ENCODE measurements at regions not wholly inside any gene's neighbourhood (a gene's known extent, or its start where the extent isn't known, plus 50 kb on each side); places are given as distances from the start of the nearest gene placed in this dataset.
"Not testable (repeated sequence)": the region's sequence is repeated elsewhere in the genome, so short reads cannot be mapped to it uniquely, and the experiment has no call there.

DNA sequence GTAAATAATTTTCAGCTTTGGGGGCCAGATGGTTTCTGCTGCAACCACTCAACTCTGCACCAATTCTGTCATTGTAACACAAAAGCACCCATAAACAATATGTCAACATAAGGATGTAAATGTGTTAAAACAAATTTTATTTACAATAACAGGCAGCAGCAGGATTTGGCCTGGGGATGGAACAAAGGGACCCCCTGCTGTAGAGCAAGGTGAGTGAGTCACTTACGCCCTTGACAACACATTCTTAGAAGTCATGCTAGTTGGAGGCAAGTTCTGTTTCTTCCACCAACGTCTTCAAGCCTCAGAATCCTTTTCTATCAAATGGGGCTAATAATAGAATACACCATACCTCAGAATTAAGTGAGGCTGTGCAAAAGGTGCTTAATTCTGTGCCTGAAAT, 610.2 kb upstream of the SYT4 start:
- no peak for DNase-seq

DNA sequence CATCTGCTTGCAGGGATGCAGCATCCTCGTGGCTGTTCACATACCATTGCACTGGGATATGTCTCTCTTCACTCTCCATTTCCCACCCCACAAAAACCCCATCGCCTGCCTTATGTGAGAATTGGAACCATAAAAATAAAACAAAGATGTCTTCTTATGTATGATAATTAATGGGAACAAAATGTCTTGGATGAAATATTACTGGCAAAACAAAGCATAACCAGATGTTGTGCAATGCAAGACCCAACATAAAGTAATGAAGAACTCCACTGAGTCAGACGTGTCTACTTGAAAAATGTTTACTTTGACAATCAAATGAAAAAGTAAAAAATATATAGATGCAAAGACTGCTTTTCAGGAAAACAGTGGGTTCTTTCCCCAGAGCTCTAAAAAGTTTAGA, 611.3 kb upstream of the SYT4 start:
- DNase-seq = no peak

DNA sequence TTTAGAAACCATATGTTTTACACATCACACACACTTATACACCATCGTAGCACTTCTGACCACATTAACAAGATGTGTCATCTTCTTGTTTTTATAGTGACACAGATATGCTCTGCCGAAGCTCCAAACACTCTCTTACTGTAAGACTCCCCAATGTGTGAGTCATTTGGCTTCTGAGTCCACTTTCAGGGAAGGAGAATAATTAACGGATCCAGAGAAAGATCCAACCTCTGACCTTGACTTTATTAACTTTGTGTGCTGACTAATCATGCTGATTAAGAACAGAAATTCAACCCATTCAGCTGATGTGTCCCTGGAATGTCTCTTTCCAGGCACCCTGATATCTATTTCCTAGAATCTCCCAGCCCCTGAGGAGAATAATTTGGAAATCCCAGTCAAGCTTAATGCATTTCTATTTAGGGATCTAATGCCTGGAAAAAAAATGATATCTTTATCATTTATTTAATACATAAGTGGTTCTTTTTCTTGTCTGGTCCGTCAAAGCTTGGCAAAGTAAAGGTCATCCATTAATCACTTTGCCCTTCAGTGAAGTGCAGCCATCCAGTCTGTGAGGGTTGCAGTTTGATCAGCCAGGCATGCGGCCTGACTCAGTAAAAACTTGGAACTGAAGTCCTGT, 615.8 kb upstream of the SYT4 start:
- no peak for DNase-seq

DNA sequence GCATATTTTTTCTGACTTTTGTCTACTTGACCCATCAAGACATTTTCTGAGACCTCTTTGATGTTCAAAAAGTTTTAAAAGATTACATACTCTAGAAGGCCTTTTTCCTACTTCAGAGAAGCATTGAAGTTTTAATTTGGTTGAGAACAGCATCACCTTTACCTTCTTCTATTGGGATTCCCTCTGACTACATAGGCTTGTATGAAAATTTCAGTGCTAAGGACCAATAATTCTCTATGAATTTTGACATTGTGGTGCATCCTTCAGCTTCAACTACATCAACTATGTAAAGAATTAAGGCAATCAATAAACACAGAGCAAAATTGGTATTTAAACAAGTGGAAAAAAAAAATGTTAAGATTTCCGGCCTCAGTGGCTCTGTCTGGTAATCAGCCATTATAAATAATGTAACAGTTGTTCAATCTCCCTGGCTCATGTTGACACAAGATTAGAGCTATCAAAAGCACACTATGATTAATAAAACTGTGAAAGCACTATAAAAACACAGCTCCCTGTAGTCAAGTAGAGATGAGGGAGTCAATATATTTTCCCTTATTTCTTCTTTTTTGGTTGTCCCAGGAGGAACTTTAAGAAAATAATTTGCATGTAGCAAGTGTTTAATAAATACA, 627.0 kb upstream of the SYT4 start:
- DNase-seq = no peak

DNA sequence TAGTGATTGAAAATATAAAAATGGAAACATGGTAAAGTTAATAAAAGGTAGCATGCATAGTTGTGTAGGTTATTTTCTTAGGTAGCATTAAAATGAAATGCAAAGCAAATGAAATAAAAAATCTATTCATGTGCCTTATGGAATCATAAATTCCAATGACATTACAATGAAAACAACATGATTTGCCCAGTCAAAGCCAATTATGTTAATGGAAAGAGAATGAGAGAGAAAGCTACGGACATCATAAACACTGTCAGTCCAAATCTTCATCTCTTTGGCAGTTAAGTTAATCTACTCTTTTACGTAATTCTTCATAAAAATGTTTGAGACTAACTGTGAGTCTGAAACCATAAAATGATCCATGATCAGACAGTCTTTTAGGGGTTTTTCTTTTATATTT, 636.7 kb upstream of the SYT4 start:
- DNase-seq = no peak

DNA sequence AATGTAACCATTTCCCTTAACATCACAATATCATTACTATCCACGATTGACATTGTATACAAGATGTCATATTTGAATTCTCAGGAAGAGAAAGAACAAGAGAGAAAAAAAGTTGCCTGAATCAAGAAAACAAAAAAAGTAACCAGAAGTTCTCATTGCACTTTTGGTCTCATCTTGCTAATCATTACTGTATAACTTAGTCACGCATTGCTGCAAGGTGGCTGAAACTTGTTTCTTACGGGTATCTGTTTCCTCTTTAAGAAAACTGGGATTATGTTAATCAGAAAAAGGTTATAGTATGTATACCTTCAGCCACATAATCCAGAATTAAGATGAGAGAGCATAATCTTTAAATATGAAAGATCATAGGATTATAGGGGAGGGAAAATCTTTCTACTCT, 639.7 kb upstream of the SYT4 start:
- DNase-seq = no peak

DNA sequence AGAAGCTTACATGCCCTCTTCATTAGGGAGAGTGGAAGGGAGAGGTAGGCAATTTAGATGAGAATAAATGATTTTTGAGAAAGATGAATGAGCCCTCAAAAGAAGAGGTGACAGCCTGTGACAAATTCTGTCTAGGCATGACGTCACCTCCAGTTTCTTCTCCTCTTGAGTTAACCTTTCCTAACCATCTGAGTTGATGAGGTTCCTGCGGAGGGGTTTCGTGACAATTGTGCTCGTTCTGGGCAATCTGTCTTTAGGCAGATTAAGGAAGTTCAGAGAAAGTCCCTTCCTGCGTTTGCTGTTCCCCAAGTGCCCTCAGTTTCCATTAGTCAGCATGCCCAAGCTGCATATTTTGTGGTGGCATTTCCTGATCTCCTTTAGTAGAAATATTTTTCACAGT, 640.2 kb upstream of the SYT4 start:
- DNase-seq = no peak

DNA sequence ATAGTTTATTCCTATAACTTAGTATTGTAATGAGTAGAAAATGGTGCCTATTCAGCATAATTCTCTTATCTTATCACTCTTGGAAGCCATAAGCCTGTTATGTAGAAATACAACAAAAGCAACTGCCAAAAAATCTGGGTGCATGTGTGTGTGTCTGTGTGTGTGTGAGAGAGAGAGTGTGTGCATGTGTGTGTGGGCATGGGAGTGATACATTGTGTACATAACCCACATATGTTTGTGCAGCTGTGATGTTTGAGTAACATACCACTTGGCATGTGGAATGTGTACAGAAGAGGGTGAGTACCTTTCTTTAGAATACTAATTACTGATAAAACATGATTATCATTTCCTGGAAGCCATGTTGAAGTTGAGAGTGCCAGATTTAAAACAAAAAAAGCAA, 642.3 kb upstream of the SYT4 start:
- no peak for DNase-seq

DNA sequence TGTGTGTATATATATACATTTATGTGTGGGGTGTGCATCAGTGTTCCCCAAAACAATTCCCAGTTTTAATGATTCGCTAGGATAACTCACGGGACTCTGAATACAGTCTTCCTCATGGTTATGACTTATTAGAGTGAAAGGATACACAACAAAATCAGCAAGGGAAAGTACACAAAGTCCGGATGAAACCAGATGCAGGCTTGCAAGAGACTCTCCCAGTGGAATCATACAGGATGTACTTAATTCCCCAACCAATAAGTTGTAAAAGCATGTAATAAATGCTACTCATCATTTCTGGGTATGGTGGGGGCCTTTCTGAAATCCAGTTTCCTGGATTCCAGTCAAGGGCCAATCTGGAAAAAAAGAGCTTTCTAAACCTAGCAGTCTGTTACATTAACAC, 654.1 kb upstream of the SYT4 start:
- DNase-seq = no peak

DNA sequence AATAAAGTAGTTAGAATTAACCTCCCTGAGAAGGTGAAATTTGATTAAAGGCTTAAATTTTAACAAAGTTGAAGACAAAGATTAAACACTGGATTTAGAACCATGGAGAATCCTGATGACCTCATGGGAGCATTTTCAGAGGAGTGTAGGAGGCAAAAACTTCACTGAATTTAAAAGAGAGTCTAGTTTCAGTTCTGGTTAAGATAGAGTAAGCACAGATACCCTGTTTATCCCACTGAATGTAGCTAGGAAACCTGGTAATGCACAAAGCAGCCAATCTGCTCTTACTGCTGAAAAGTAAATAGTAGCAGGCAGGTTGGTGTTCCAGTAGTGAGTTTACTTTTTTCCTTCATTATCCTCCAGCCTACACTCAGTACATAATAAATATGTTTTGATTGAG, 654.9 kb upstream of the SYT4 start:
- no peak for DNase-seq

DNA sequence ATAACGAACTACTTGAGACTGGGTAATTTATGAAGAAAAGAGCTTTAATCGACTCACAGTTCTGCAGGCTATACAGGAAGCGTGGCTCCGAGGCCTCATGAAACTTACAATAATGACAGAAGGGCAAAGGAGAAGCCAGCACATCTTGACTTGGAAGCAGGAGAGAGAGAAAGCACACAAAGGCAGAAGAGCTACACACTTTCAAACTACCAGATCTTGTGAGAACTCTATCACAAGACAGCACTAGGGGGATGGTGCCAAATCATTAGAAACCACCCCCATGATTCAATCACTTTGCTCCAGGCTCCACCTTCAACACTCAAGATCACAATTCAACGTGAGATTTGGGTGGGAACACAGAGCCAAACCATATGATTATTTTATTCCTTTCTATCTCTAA, 655.9 kb upstream of the SYT4 start:
- DNase-seq = no peak

DNA sequence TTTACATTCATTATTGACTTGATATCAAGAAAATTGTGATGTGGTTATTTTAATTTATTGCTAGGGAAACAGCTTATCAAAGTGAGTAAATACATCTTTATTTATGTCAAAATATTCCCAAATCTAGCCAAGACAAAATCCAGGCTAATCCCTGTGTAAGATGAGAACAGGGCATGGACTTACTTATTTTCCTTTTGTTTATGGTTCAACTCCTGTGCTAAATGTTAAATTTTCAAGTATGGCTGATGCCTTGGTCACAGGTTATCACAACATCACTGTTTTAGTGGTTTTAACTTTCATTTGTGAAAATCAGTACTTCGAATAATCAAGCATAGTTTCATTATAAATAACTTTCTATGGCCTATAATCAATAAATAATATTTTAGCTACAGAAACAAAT, 657.0 kb upstream of the SYT4 start:
- DNase-seq = no peak

DNA sequence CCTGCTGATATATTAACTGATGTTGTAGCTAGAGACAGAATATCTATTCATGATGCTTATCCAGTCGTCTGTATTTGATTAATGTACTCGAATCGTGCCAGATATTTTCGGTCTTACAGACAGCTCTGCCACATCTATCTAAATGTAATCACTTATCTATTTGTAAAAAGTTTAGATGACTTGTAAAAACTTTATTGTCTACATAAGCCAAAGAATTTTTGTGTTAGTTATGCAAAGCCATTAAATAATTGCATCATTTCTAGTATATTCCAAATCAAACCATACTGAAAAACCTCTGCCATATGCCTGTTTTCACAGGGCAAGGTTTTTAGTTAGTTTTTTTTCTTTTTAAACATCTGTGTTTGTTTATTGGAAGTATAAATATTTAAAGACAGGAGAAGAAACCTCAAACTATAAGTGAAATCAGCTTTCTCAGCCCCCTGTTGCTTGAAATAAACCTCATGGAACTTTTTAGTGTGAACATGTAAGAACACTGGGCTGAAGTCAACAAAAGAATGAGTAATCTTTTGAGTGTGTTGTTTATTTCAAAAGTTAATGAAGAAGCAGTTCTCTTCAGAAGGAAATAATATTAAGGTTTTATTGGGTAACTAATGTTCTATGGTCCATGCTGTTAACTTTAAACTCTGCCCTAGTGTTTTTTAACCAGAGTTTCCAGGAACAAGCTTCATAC, 657.6 kb upstream of the SYT4 start:
- DNase-seq = no peak

DNA sequence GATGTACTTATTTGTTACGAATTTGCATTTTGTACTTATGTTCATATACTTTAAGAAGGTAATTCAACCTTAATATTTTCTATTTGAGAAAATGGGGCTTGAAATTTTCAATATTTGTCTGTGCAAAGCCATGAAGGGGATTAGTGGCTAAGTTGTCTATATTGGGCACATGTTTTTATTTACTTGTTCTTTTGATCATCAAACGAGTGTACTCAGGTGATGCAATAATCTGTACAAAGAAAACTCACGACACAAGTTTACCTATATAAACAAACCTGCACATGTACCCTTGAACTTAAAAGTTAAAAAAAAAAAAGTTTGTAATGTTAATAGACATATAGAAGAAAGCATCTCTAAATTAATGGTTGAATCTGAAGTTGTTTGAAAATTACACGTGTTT, 658.9 kb upstream of the SYT4 start:
- no peak for DNase-seq

DNA sequence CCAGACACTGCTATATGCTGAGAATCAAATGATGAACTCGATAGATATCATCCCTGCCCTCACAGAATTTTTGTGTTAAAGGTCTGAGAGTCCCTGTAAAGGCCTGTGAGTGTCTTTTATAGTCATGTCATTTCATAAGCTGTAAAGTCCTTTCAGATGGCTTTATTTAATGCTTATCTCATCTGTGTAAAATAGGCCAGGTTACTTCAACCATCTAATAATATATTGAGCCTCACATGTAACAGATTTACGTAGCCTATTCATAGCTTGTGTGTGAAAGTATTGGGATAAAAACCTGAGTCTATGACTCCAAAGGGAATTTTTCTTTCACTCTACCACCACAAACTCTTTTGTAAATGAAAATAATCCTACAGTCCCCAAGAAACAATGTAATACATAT, 672.0 kb upstream of the SYT4 start:
- no peak for DNase-seq

DNA sequence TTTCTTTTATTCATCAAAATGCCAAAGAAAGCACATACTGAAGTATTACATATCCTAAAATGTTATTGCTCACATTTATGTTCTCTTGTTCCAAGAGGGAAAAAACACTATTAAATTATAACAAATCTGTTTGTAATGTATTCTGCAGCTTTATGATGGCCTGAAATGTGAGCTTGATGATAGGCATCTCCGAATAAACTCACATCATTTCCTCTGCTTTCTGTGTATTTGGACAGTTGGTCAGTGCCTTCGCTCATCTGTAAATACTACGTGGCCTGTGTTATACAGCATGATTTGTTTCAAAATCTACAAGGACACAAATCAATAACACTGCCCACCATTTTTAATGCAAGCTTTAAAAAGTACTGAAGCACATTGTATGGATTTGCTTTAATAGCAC, 672.8 kb upstream of the SYT4 start:
- DNase-seq = no peak

DNA sequence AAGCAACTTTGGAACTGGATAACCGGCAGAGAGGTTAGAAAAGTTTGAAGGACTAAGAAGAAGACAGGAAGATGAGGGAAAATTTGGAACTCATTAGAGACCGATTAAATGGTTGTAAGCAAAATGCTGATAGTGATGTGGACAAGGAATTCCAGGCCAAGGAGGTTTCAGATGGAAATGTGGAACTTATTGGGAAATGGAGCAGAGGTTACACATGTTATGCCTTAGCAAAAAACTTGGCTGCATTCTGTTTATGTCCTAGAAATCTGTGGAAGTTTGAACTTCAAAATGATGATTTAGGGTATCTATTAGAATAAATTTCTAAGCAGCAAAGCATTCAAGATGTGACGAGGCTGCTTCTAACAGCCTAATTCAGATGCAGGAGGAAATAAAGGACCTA, 675.1 kb upstream of the SYT4 start:
- no peak for DNase-seq

DNA sequence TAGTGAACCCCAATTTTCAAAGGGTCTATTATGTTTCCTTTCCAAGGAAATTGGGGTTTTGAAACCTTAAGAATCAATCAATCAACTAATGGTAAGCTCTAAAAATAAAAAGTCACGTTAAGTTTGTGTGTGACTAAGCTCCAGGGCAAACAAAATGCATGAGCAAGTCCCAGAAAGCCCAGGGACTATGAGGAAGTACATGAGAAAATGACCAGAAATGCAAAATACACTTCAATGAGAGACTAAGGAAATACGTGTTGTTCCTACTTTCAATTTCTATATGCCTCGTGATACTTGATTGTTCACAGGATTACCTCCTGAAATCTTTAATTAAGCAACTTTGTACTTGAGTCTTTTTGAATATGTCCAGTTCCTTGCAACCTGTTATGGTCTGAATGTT, 684.4 kb upstream of the SYT4 start:
- no peak for DNase-seq

DNA sequence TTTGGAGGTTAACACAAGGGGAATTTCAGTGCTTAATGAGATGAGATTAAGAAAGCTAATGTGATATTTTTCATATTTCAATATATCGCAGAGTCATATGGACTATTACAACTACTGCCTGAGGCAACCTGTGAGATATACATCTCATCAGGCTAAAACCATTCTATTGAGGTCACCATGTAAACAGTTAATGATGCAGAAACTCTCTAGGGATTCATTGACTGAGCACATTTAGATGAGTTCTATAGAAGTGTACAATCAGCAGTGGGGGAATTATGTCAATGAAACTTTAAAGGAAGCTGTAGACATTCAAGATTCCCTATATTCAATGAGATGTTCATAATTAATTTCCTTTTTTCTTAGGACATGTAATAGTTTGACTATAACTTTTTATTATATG, 687.4 kb upstream of the SYT4 start:
- DNase-seq = no peak

DNA sequence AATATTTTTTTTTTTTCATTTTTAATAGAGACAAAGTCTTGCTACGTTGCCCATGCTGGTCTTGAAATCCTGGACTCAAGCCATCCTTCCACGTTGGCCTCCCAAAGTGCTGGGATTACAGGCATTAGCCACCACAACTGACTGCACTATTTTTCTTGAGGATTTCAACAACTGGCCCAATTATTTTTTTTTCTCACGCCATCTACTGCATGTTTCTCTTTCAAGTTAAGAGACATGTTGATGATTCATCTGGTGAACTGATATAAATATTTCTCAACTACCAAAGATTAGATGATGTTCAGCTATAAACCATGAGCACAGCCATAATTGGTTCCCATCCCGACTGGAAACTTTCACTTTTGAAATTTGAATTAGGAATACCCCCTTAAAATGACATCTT, 688.4 kb upstream of the SYT4 start:
- no peak for DNase-seq

DNA sequence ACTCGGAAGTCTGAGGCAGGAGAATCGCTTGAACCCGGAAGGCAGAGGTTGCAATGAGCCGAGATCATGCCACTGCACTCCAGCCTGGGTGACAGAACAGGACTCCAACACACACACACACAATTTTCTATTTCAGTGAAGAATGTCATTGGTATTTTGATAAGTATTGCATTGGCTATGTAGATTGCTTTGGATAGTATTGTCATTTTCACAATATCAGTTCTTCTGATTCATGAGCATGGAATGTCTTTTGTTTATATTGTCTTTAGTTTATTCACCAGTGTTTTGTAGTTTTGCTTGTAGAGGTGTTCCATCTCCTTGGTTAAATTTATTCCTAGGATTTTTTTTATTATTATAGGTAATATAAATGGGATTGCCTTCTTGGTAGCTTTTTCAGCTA, 693.4 kb upstream of the SYT4 start:
- no peak for DNase-seq

DNA sequence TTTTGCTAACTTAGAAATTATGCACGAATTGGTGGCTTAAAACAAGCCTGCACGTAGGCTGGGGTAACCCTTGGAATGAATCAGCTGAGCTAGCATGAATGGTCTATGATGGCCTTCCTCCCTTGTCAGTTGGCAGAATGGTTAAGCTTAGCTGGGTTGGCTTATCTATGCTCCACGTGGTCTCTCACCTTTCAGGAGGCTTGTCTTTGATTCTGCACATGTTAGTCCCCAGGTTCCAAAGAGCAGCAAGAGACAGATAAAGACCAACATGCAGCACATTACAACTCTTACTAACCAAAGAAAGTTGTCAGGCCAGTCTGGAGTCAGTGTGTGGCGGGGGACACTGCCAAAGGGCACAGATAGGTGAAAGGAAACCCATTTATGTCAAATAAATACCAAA, 700.9 kb upstream of the SYT4 start:
- DNase-seq = no peak

DNA sequence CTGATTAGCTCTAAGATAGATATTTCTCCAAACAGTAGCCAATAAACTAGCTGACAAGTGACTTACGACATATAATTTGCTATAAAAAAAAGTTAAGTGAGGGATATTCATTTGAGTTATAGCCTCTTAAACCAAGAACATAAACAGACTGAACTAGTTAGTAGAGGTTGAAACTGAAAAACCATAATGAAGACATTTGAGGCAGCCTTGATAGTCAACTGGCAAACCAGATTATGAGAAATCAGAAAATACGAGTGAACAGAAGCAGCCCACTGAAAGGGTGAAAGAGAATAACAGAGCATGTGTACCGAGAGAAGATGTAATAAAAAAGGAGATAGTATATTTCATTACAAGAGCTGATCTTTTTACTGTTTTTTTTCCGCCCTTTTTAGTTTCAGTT, 698.1 kb upstream of the SETBP1 start:
- no peak for DNase-seq

DNA sequence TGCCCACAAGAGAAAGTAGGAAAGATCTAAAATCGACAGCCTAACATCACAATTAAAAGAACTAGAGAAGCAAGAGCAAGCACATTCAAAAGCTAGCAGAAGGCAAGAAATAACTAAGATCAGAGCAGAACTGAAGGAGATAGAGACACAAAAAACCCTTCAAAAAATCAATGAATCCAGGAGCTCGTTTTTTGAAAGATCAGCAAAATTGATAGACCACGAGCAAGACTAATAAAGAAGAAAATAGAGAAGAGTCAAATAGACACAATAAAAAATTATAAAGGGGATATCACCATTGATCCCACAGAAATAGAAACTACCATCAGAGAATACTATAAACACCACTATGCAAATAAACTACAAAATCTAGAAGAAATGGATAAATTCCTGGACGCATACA, 693.6 kb upstream of the SETBP1 start:
- DNase-seq = not testable (repeated sequence)

DNA sequence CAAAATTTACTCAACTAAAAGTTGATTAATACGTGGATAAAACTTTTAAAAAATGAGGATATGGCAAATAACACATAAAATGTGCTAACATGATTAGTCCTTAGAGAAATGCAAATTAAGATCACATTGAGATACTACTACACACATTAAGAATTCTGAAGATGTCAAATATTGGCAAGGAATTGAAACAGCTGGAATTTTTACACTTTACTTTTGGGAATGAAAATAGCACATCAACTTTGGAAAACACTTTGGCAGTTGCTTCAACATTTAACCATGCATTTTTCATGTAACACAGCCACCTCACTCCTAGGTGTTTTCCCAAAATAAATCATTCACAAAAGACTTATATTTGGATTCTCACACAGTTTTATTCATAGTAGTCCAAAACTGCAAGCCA, 687.9 kb upstream of the SETBP1 start:
- DNase-seq = no peak
